Nephron progenitor cell (in vitro differentiated cells): ENCODE measurements at regions not wholly inside any gene's neighbourhood (a gene's known extent, or its start where the extent isn't known, plus 50 kb on each side); places are given as distances from the start of the nearest gene placed in this dataset.

Experiments used
- DNase-seq: peaks from one replicate; pipeline ENCODE4 v3.0.0; 2021
- H3K27ac Mint-ChIP-seq: 2 replicates; pipeline ENCODE4 v1.8.0; 2021; ENCODE audit warnings: mild to moderate bottlenecking, moderate library complexity, mixed read lengths
- H3K27me3 Mint-ChIP-seq: 2 replicates; pipeline ENCODE4 v1.8.0; 2021; ENCODE audit warnings: mild to moderate bottlenecking, low read depth, mixed read lengths; ENCODE audit not compliant: poor library complexity
- H3K36me3 Mint-ChIP-seq: 2 replicates; pipeline ENCODE4 v1.8.0; 2021; ENCODE audit warnings: low read depth, mixed read lengths
- H3K4me1 Mint-ChIP-seq: 2 replicates; pipeline ENCODE4 v1.8.0; 2021; ENCODE audit warnings: mixed read lengths
- H3K4me3 Mint-ChIP-seq: 2 replicates; pipeline ENCODE4 v1.8.0; 2021; ENCODE audit warnings: mild to moderate bottlenecking, moderate library complexity, mixed read lengths
- H3K9me3 Mint-ChIP-seq: 2 replicates; pipeline ENCODE4 v1.8.0; 2021; ENCODE audit warnings: mild to moderate bottlenecking, moderate library complexity, mixed read lengths
- TF ChIP-seq, protein P1 (sequence below): fragments of 200-600 bp; sonication (generic); IDR thresholded peaks from 2 replicates; pipeline ENCODE4 v1.5.0; 2021; ENCODE audit warnings: antibody characterized with exemption

DNA sequence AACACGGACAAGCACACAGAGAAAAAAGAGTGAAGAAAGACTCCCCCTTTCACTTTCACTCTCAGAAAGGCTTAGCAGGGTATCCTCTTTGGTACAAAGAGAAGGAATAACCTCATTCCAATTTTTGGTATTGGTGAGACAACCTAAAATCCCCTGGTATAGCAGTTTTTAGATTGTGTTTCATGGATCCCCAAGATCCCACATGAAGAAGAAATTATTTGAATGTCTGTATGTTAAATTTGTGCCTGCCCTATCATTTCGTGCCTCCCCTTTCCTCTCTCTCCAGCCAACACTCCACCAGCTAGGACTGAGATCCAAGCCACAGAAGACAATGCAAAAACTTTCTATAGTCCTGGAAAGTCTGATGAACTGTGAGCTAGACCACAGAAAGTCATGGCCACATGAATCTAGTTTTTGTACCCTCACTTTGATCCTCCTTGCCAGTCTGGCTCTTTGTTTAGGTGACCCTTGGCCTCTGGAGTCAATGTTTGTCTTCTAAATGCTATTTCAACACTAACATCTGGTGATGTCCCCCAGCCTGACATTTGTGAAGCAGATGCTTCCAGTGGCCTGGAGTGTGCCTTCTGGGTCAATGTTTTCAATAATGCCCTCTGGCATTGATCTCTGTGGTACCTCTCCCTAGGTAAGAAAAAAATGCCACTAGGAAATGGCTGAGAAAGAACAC is 181.9 kb upstream of the BMP4 start:
- TF ChIP-seq, protein P1, sequence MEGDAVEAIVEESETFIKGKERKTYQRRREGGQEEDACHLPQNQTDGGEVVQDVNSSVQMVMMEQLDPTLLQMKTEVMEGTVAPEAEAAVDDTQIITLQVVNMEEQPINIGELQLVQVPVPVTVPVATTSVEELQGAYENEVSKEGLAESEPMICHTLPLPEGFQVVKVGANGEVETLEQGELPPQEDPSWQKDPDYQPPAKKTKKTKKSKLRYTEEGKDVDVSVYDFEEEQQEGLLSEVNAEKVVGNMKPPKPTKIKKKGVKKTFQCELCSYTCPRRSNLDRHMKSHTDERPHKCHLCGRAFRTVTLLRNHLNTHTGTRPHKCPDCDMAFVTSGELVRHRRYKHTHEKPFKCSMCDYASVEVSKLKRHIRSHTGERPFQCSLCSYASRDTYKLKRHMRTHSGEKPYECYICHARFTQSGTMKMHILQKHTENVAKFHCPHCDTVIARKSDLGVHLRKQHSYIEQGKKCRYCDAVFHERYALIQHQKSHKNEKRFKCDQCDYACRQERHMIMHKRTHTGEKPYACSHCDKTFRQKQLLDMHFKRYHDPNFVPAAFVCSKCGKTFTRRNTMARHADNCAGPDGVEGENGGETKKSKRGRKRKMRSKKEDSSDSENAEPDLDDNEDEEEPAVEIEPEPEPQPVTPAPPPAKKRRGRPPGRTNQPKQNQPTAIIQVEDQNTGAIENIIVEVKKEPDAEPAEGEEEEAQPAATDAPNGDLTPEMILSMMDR = no peak

DNA sequence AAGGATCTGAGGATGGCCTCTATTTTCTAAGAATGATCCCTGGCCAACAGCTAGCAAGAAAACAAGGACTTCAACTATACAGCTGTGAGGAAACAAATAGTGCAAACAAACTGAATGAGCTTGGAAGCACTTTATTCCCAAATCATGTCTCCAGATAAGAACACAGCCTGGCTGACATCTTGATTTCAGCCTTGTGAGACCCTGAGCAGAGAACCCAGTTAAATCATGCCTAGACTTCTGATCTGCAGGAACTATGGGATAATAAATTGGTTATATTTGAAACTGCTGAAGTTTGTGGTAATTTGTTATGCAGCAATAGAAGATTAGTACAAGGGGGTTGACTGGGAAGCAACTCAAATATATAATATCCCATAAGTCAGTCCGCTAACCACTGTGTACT is 183.9 kb upstream of the BMP4 start:
- H3K27ac Mint-ChIP-seq = no peak overlapping the region
- TF ChIP-seq, protein P1 = no peak
- H3K27me3 Mint-ChIP-seq = peaks cover 4% of the 10 kb centered on the region
- DNase-seq = no peak
- H3K4me1 Mint-ChIP-seq = peaks cover 23% of the 10 kb centered on the region
- H3K4me3 Mint-ChIP-seq = no peak overlapping the region
- peaks cover 6% of the 10 kb centered on the region for H3K36me3 Mint-ChIP-seq
- peaks cover 11% of the 10 kb centered on the region for H3K9me3 Mint-ChIP-seq

More for the DNA sequence above, 181.9 kb upstream of the BMP4 start:
- DNase-seq = no peak
- peaks cover 29% of the 10 kb centered on the region for H3K4me1 Mint-ChIP-seq
- H3K36me3 Mint-ChIP-seq = peaks cover 6% of the 10 kb centered on the region
- H3K27ac Mint-ChIP-seq = no peak overlapping the region
- H3K27me3 Mint-ChIP-seq = peaks cover 4% of the 10 kb centered on the region
- H3K9me3 Mint-ChIP-seq = peaks cover 8% of the 10 kb centered on the region
- H3K4me3 Mint-ChIP-seq = no peak overlapping the region

- no peak for DNase-seq
- no peak overlapping the region for H3K4me3 Mint-ChIP-seq
- TF ChIP-seq, protein P1 = no peak
- H3K27ac Mint-ChIP-seq = no peak overlapping the region
- H3K36me3 Mint-ChIP-seq = peaks cover 44% of the 10 kb centered on the region
- H3K4me1 Mint-ChIP-seq = no peaks in the 10 kb centered on the region
- H3K27me3 Mint-ChIP-seq = peaks cover 11% of the 10 kb centered on the region
- peaks cover 67% of the 10 kb centered on the region for H3K9me3 Mint-ChIP-seq
These were observed 190.0 kb upstream of the BMP4 start for GRCh38 chr14:54146601-54147000.

GRCh38 chr14:54147282-54147681 is 190.7 kb upstream of the BMP4 start:
- DNase-seq = no peak
- H3K27ac Mint-ChIP-seq = no peak overlapping the region
- no peak overlapping the region for H3K4me3 Mint-ChIP-seq
- peaks cover 66% of the 10 kb centered on the region for H3K9me3 Mint-ChIP-seq
- H3K36me3 Mint-ChIP-seq = peaks cover 44% of the 10 kb centered on the region
- peaks cover 11% of the 10 kb centered on the region for H3K27me3 Mint-ChIP-seq
- TF ChIP-seq, protein P1 = no peak
- H3K4me1 Mint-ChIP-seq = no peaks in the 10 kb centered on the region

DNA sequence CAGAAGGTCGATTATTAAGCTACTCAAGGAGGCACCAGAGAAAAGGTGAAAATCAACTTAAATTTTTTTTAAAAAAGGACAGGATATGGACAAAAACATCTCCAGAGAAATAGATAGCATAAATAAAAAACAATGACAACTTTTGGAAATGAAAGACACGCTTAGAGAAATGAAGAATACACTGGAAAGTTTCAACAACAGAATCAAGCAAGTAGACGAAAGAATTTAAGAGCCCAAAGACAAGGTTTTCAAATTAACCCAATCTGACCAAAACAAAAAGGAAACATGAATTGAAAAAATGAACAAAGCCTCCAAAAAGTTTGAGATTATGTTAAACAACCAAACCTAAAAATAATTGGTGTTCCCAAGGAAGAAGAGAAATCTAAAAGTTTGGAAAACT is 191.1 kb upstream of the BMP4 start:
- no peak for DNase-seq
- TF ChIP-seq, protein P1 = no peak
- Mint-ChIP-seq H3K9me3 (peaks cover 64% of the 10 kb centered on the region), H3K4me1 (no peaks in the 10 kb centered on the region), H3K36me3 (peaks cover 40% of the 10 kb centered on the region), H3K4me3 (no peak overlapping the region), H3K27ac (no peak overlapping the region), H3K27me3 (peaks cover 11% of the 10 kb centered on the region)

GRCh38 chr14:54148251-54148650 is 191.6 kb upstream of the BMP4 start:
- Mint-ChIP-seq H3K4me3 (no peak overlapping the region), H3K4me1 (no peaks in the 10 kb centered on the region), H3K9me3 (peaks cover 66% of the 10 kb centered on the region), H3K27ac (no peak overlapping the region), H3K36me3 (peaks cover 38% of the 10 kb centered on the region), H3K27me3 (peaks cover 7% of the 10 kb centered on the region)
- TF ChIP-seq, protein P1 = no peak
- DNase-seq = no peak
